H1 (cell line): ENCODE measurements at regions not wholly inside any gene's neighbourhood (a gene's known extent, or its start where the extent isn't known, plus 50 kb on each side); places are given as distances from the start of the nearest gene placed in this dataset.
A peak's percentile ranks its signal among the peaks of the same experiment; 100 is the strongest.

Source experiments
- CTCF ChIA-PET: fragments of 300-600 bp; sonication (Branson Sonifier 250); formaldehyde crosslinking; loops from one replicate; lab custom pipeline; 2021; ENCODE audit not compliant: partially characterized antibody; lab: Charles Lee
- POLR2A ChIA-PET: fragments of 300-600 bp; sonication (Branson Sonifier 250); formaldehyde crosslinking; loops from one replicate; lab custom pipeline; 2021; ENCODE audit warnings: inconsistent platforms; ENCODE audit not compliant: partially characterized antibody; lab: Charles Lee
- DNase-seq, 2 experiments: peaks; one replicate each; pipeline versions ENCODE4 v3.0.0 to v3.0.0-alpha.2; 2010 to 2022; ENCODE audit warnings: low spot score in 2 of 2, low read depth in 1 of 2, mixed read lengths in 1 of 2
- FAIRE-seq: peaks from 2 replicates; lab custom pipeline; 2011; peaks lifted over from hg19 to GRCh38; lab: Jason Lieb, UNC
- H2AFZ ChIP-seq: 2 replicates; pipeline ENCODE4 v1.8.1; 2012; ENCODE audit warnings: low read length, inconsistent platforms
- H2AK5ac ChIP-seq: 2 replicates; pipeline ENCODE4 v1.6.1; 2013; ENCODE audit warnings: low read depth, low read length
- H2BK120ac ChIP-seq: replicated peaks from 2 replicates; pipeline ENCODE3; 2013; ENCODE audit warnings: low read depth, low read length, inconsistent platforms
- H2BK12ac ChIP-seq: 2 replicates; pipeline ENCODE4 v1.6.1; 2013; ENCODE audit warnings: low read depth, low read length
- H2BK15ac ChIP-seq: 2 replicates; pipeline ENCODE4 v1.6.1; 2013; ENCODE audit warnings: low read length
- H2BK20ac ChIP-seq: 2 replicates; pipeline ENCODE4 v1.6.1; 2013; ENCODE audit warnings: low read length
- H2BK5ac ChIP-seq: 2 replicates; pipeline ENCODE4 v1.6.1; 2013; ENCODE audit warnings: low read depth, low read length
- H3K14ac ChIP-seq: 2 replicates; pipeline ENCODE4 v1.6.1; 2013; ENCODE audit warnings: inconsistent platforms; ENCODE audit not compliant: insufficient read length
- H3K18ac ChIP-seq: 2 replicates; pipeline ENCODE4 v1.6.1; 2013; ENCODE audit warnings: low read length; ENCODE audit errors: extremely low read depth
- H3K23ac ChIP-seq: 2 replicates; pipeline ENCODE4 v1.6.1; 2013; ENCODE audit warnings: inconsistent platforms; ENCODE audit not compliant: insufficient read length
- H3K23me2 ChIP-seq: 2 replicates; pipeline ENCODE4 v1.6.1; 2013; ENCODE audit warnings: low read depth, low read length
- H3K27ac ChIP-seq: 2 replicates; pipeline ENCODE4 v1.6.1; 2011; ENCODE audit warnings: low read depth, low read length, inconsistent platforms
- H3K27me3 ChIP-seq, 4 experiments: replicated peaks in 1 of 4; 1 replicate in 1 of 4; 2 replicates in 3 of 4; pipeline versions ENCODE4 v1.6.1 to v1.8.1; 2011 to 2013; ENCODE audit warnings: low read length in 3 of 4, mild to moderate bottlenecking in 3 of 4, inconsistent platforms in 2 of 4, mixed read lengths in 2 of 4, moderate library complexity in 1 of 4; ENCODE audit not compliant: control insufficient read depth in 3 of 4, insufficient read depth in 3 of 4; ENCODE audit errors: extremely low read depth in 1 of 4
- H3K36me3 ChIP-seq, 4 experiments: 2 replicates each; pipeline versions ENCODE4 v1.6.1 to v1.8.1; 2011 to 2013; ENCODE audit warnings: mild to moderate bottlenecking in 4 of 4, low read length in 3 of 4, moderate library complexity in 2 of 4, control low read depth in 1 of 4, inconsistent platforms in 1 of 4; ENCODE audit not compliant: insufficient read depth in 4 of 4, control insufficient read depth in 2 of 4
- H3K4ac ChIP-seq: replicated peaks from 2 replicates; pipeline ENCODE3; 2013; ENCODE audit warnings: low read length, low read depth, mixed read lengths, inconsistent platforms; ENCODE audit not compliant: insufficient read length
- H3K4me1 ChIP-seq, 4 experiments: replicated peaks in 1 of 4; 1 replicate in 1 of 4; 2 replicates in 3 of 4; pipeline versions ENCODE4 v1.6.1 to v1.8.1; 2011 to 2013; ENCODE audit warnings: low read length in 3 of 4, inconsistent platforms in 2 of 4, mixed read lengths in 1 of 4; ENCODE audit not compliant: insufficient read depth in 4 of 4, control insufficient read depth in 3 of 4
- H3K4me2 ChIP-seq, 2 experiments: 2 replicates each; pipeline versions ENCODE4 v1.6.1 to v1.8.1; 2011 to 2013; ENCODE audit warnings: low read depth in 2 of 2, low read length in 2 of 2, control low read depth in 1 of 2, inconsistent platforms in 1 of 2, mild to moderate bottlenecking in 1 of 2; ENCODE audit not compliant: insufficient read depth in 1 of 2
- H3K4me3 ChIP-seq, 4 experiments: fragments of 200-600, 300-600 bp in 1 of 4; sonication (generic), shearing (Covaris generic), sonication (Bioruptor Twin) in 1 of 4; 2 replicates each; pipeline versions ENCODE4 v1.5.1 to v1.8.1; 2011 to 2016; ENCODE audit warnings: low read length in 4 of 4, low read depth in 3 of 4, control low read depth in 2 of 4, inconsistent platforms in 2 of 4, mild to moderate bottlenecking in 2 of 4, mixed read lengths in 1 of 4, moderate library complexity in 1 of 4; ENCODE audit not compliant: insufficient read depth in 2 of 4; ENCODE audit errors: extremely low read depth in 1 of 4
- H3K56ac ChIP-seq: replicated peaks from 2 replicates; pipeline ENCODE3; 2013; ENCODE audit warnings: low read depth, mild to moderate bottlenecking, mixed read lengths, low read length, inconsistent platforms; ENCODE audit not compliant: insufficient read length
- H3K79me1 ChIP-seq: 2 replicates; pipeline ENCODE4 v1.6.1; 2013; ENCODE audit warnings: low read depth, low read length, control low read depth
- H3K79me2 ChIP-seq, 2 experiments: 2 replicates each; pipeline versions ENCODE4 v1.6.1 to v1.8.1; 2012 to 2013; ENCODE audit warnings: low read length in 2 of 2, mild to moderate bottlenecking in 2 of 2, inconsistent platforms in 1 of 2; ENCODE audit not compliant: insufficient read depth in 2 of 2, control insufficient read depth in 1 of 2
- H3K9ac ChIP-seq, 4 experiments: replicated peaks in 1 of 4; 1 replicate in 1 of 4; 2 replicates in 3 of 4; pipeline versions ENCODE4 v1.6.1 to v1.8.1; 2011 to 2013; ENCODE audit warnings: low read depth in 3 of 4, low read length in 3 of 4, control low read depth in 2 of 4, mild to moderate bottlenecking in 2 of 4, moderate library complexity in 2 of 4, inconsistent platforms in 1 of 4; ENCODE audit errors: extremely low read depth in 1 of 4
- H3K9me3 ChIP-seq, 2 experiments: 2 replicates each; pipeline versions ENCODE4 v1.6.1 to v1.8.1; 2012 to 2013; ENCODE audit warnings: mild to moderate bottlenecking in 2 of 2, moderate library complexity in 2 of 2, control low read depth in 1 of 2, inconsistent platforms in 1 of 2, low read depth in 1 of 2, low read length in 1 of 2, mixed read lengths in 1 of 2; ENCODE audit not compliant: insufficient read depth in 2 of 2
- H4K20me1 ChIP-seq, 2 experiments: replicated peaks in 1 of 2; 2 replicates each; pipeline versions ENCODE3 to v1.8.1; 2011 to 2013; ENCODE audit warnings: inconsistent platforms in 2 of 2, low read length in 2 of 2, mild to moderate bottlenecking in 1 of 2; ENCODE audit not compliant: insufficient read depth in 2 of 2, control insufficient read depth in 1 of 2
- H4K5ac ChIP-seq: 2 replicates; pipeline ENCODE4 v1.6.1; 2013; ENCODE audit warnings: low read length, low read depth, mixed read lengths, inconsistent platforms; ENCODE audit not compliant: insufficient read length
- H4K8ac ChIP-seq: 2 replicates; pipeline ENCODE4 v1.8.0; 2013; ENCODE audit warnings: mild to moderate bottlenecking, moderate library complexity, low read length, inconsistent platforms; ENCODE audit not compliant: insufficient read depth; ENCODE audit errors: extremely low read depth
- H4K91ac ChIP-seq: replicated peaks from 2 replicates; pipeline ENCODE3; 2013; ENCODE audit warnings: low read length, mixed read lengths, inconsistent platforms; ENCODE audit not compliant: insufficient read length
- BRCA1 ChIP-seq: IDR thresholded peaks from 2 replicates; pipeline ENCODE4 v1.6.1; 2012; ENCODE audit warnings: low read depth, low read length, improper control_type of control experiment
- CREB1 ChIP-seq: IDR thresholded peaks from 2 replicates; pipeline ENCODE4 v1.6.1; 2012; ENCODE audit warnings: inconsistent platforms
- EP300 ChIP-seq, 2 experiments: IDR thresholded peaks; 1 replicate in 1 of 2; 2 replicates in 1 of 2; pipeline ENCODE4 v1.6.1; 2011 to 2012; ENCODE audit warnings: low read depth in 2 of 2, low read length in 2 of 2, mild to moderate bottlenecking in 2 of 2, borderline replicate concordance in 1 of 2, inconsistent platforms in 1 of 2, moderate library complexity in 1 of 2
- HDAC6 ChIP-seq: IDR thresholded peaks from one replicate; pipeline ENCODE4 v1.7.1; 2012; ENCODE audit warnings: low read depth, mild to moderate bottlenecking, inconsistent platforms, low read length, moderate library complexity
- KDM1A ChIP-seq: fragments of 200-600, 300-600 bp; sonication (generic); IDR thresholded peaks from 2 replicates; pipeline ENCODE4 v1.7.1; 2016; ENCODE audit warnings: mild to moderate bottlenecking, low read length, borderline replicate concordance
- MAFK ChIP-seq: IDR thresholded peaks from 2 replicates; pipeline ENCODE4 v1.6.1; 2012; ENCODE audit warnings: low read depth, mild to moderate bottlenecking, improper control_type of control experiment, low read length
- NANOG ChIP-seq: IDR thresholded peaks from 2 replicates; pipeline ENCODE4 v1.6.1; 2011; ENCODE audit warnings: low read length, low read depth, mild to moderate bottlenecking, inconsistent platforms; ENCODE audit not compliant: insufficient read depth, poor library complexity, severe bottlenecking
- POU5F1 ChIP-seq: IDR thresholded peaks from 2 replicates; pipeline ENCODE4 v1.6.1; 2011; ENCODE audit warnings: low read depth, mild to moderate bottlenecking, low read length, moderate library complexity
- RNF2 ChIP-seq: fragments of 200-900, 300-1000 bp; sonication (generic); IDR thresholded peaks from 2 replicates; pipeline ENCODE4 v1.7.1; 2016; ENCODE audit warnings: borderline replicate concordance, low read depth, mild to moderate bottlenecking, antibody characterized with exemption, low read length; ENCODE audit not compliant: poor library complexity, severe bottlenecking; ENCODE audit errors: missing control alignments
- SP1 ChIP-seq: IDR thresholded peaks from 2 replicates; pipeline ENCODE4 v1.6.1; 2011; ENCODE audit warnings: low read depth, low read length
- SP2 ChIP-seq: IDR thresholded peaks from 2 replicates; pipeline ENCODE4 v1.6.1; 2012; ENCODE audit warnings: mild to moderate bottlenecking, low read length, inconsistent platforms
- TCF12 ChIP-seq: IDR thresholded peaks from 2 replicates; pipeline ENCODE4 v1.6.1; 2011; ENCODE audit warnings: low read depth, mild to moderate bottlenecking, low read length
- TEAD4 ChIP-seq: IDR thresholded peaks from 2 replicates; pipeline ENCODE4 v1.6.1; 2012; ENCODE audit warnings: low read depth, low read length, inconsistent platforms, mixed read lengths
- WGBS, 2 experiments: shearing (Covaris generic) in 1 of 2; methylation state at CpG; one replicate each; pipeline versions ENCODE4 v1.1.6 to v1.1.7; 2013 to 2015; ENCODE audit warnings: low lambda C conversion rate in 2 of 2, mixed read lengths in 2 of 2, inconsistent platforms in 1 of 2, low coverage in 1 of 2, missing lambda C conversion rate in 1 of 2; ENCODE audit not compliant: insufficient replicate concordance in 2 of 2, insufficient coverage in 1 of 2, insufficient read length in 1 of 2; ENCODE audit errors: extremely low coverage in 1 of 2, missing lambda C conversion rate in 1 of 2; 5-methylcytosine and 5-hydroxymethylcytosine counted together

DNA sequence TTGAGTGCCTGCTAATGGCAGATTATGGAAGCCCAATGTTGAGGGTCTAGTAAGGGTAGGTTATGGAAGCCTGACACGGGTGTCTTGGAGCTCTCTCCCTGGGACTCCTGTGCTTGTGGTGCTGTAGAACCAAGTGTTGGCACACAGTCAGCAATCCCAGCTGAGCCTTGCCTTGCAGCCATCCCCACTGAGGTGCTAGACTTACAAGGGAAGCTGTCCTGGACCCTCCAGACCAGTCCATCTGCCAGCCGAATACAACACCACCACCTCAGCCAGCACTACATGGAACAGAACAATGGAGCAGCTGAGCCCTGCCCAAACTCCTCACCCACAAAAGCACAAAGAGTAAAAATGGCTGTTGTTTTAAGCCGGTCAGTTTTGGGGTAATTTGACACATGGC is 90.5 kb upstream of the DNAH5 start:
- H3K23me2 ChIP-seq, result no peaks in the 10 kb centered on the region
- FAIRE-seq (no peak), DNase-seq (no peak)
- H3K4me1 ChIP-seq, result peaks cover 18 to 29% (median 18%) of the 10 kb centered on the region in 4 experiments
- H2BK12ac ChIP-seq, result peak overlapping the region; percentile 27
- H3K36me3 ChIP-seq, result no peaks in the 10 kb centered on the region
- peak overlapping the region; percentile 59; the same call in 1 of the 2 replicates for H2AK5ac ChIP-seq
- no peak overlapping the region for H4K8ac ChIP-seq
- H2BK15ac ChIP-seq, result peak overlapping the region; percentile 53; the same call in 1 of the 2 replicates
- no peak overlapping the region for H3K27ac ChIP-seq
- 72% methylated on average over 3 of the region's 3 CpGs; no CpG with 5 or more reads in 1 of the 2 experiments for WGBS, 2 experiments
- ChIA-PET POLR2A (interaction anchor here (1.3 kb wide), 1 partner anchor 288 kb away, joined by 3 read pairs; no protein-coding TSS in a partner anchor), CTCF (interaction anchor here (1.1 to 1.4 kb wide), 2 partner anchors 19 to 28 kb away, joined by 4 read pairs; no protein-coding TSS in a partner anchor)
- H3K56ac ChIP-seq, result no peak overlapping the region
- no peak overlapping the region for H3K9ac ChIP-seq
- no peak overlapping the region for H2AFZ ChIP-seq
- peak overlapping the region; percentile 47 for H2BK5ac ChIP-seq
- no peak overlapping the region; a peak in 1 of 8 replicates for H3K4me3 ChIP-seq
- peak overlapping the region in 1 of 2 experiments; percentile 29; a peak in 1 of 4 replicates for H3K4me2 ChIP-seq
- H3K79me1 ChIP-seq, result no peaks in the 10 kb centered on the region
- H3K79me2 ChIP-seq, result no peaks in the 10 kb centered on the region
- TF ChIP-seq POU5F1, result no peak
- TF ChIP-seq TCF12, result no peak
- TF ChIP-seq NANOG, result no peak
- no peak for TF ChIP-seq RNF2
- TF ChIP-seq CREB1, result no peak
- TF ChIP-seq SP2, result no peak
- TF ChIP-seq SP1, result no peak
- TF ChIP-seq TEAD4, result no peak
- no peak for TF ChIP-seq KDM1A
- no peak for TF ChIP-seq HDAC6
- TF ChIP-seq EP300 (IDR thresholded peaks at IDR 0.05; ENCODE audit: borderline replicate concordance in 1 of 2, low read depth in 2 of 2, low read length in 2 of 2), result no peak
- TF ChIP-seq BRCA1, result no peak
- TF ChIP-seq MAFK, result no peak
- TF ChIP-seq, all 59 proteins: peak for 0
- H3K14ac ChIP-seq, result no peak overlapping the region
- H3K4ac ChIP-seq, result peak overlapping the region; percentile 22
- no peaks in the 10 kb centered on the region for H3K9me3 ChIP-seq
- H4K91ac ChIP-seq, result no peak overlapping the region
- peak overlapping the region; percentile 21 for H2BK120ac ChIP-seq
- no peaks in the 10 kb centered on the region for H4K20me1 ChIP-seq
- peaks cover 0 to 4% (median under 1%) of the 10 kb centered on the region in 4 experiments; a peak in 2 of 7 replicates for H3K27me3 ChIP-seq
- H4K5ac ChIP-seq, result no peak overlapping the region
- H2BK20ac ChIP-seq, result 0 out of 2 replicates have a peak overlapping the region, but pooled peaks have one; percentile 21
- H3K23ac ChIP-seq, result no peak overlapping the region
- H3K18ac ChIP-seq, result peak overlapping the region; percentile 24; the same call in 1 of the 2 replicates
